GM12878 (cell line): ENCODE measurements at regions not wholly inside any gene's neighbourhood (a gene's known extent, or its start where the extent isn't known, plus 50 kb on each side); places are given as distances from the start of the nearest gene placed in this dataset.

Experiments
- ATAC-seq: fragments of 200-7000 bp; cut with Tn5 transposase; 3 replicates; pipeline ENCODE4 v1.9.1; 2020; ENCODE audit warnings: mild to moderate bottlenecking, moderate library complexity
- BruUV-seq: library from RNA; stranded (reverse); fragments of 400-500 nt; replicated peaks from 2 replicates; lab custom pipeline; 2021; lab: Mats Ljungman, UMichigan
- CTCF ChIA-PET: fragments of 300-600 bp; sonication (Branson Sonifier 250); formaldehyde crosslinking; extraction: SDS; loops from one replicate; lab custom pipeline; 2021; ENCODE audit warnings: inconsistent platforms; lab: Yijun Ruan, JAX
- POLR2A ChIA-PET: fragments of 350-600 bp; formaldehyde crosslinking; extraction: SDS; loops from one replicate; lab custom pipeline; 2021; ENCODE audit warnings: inconsistent platforms; lab: Charles Lee
- RAD21 ChIA-PET: fragments of 300-600 bp; sonication (Branson Sonifier 250); formaldehyde crosslinking; loops from one replicate; lab custom pipeline; 2023; ENCODE audit warnings: antibody characterized with exemption; ENCODE audit not compliant: unreplicated experiment; lab: Charles Lee
- SMC1A ChIA-PET: fragments of 300-600 bp; sonication (Branson Sonifier 250); formaldehyde crosslinking; loops from one replicate; lab custom pipeline; 2023; ENCODE audit not compliant: unreplicated experiment, uncharacterized antibody; lab: Charles Lee
- DNase-seq: peaks from one replicate; pipeline ENCODE4 v3.0.0-alpha.2; 2011; ENCODE audit warnings: low read depth, low spot score
- FAIRE-seq: peaks from 3 replicates; lab custom pipeline; 2011; peaks lifted over from hg19 to GRCh38; lab: Jason Lieb, UNC
- H2AFZ ChIP-seq: 2 replicates; pipeline ENCODE4 v1.6.0; 2011; ENCODE audit warnings: low read depth, low read length, control low read depth; ENCODE audit not compliant: control insufficient read depth
- H3K27ac ChIP-seq: 2 replicates; pipeline ENCODE4 v1.5.1; 2011; ENCODE audit warnings: control low read depth; ENCODE audit not compliant: control insufficient read depth, insufficient read depth
- H3K27me3 ChIP-seq, 2 experiments: replicated peaks in 1 of 2; 2 replicates each; pipeline versions ENCODE4 v1.6.0 to v1.6.1; 2011; ENCODE audit warnings: low read length in 1 of 2; ENCODE audit not compliant: control insufficient read depth in 2 of 2, insufficient read depth in 2 of 2
- H3K36me3 ChIP-seq, 2 experiments: 2 replicates each; pipeline ENCODE4 v1.5.1; 2011; ENCODE audit warnings: low read length in 1 of 2; ENCODE audit not compliant: control insufficient read depth in 2 of 2, insufficient read depth in 2 of 2
- H3K4me1 ChIP-seq: 2 replicates; pipeline ENCODE4 v1.6.1; 2011; ENCODE audit warnings: mild to moderate bottlenecking, low read length, moderate library complexity, mixed read lengths; ENCODE audit not compliant: control insufficient read depth, insufficient read depth
- H3K4me2 ChIP-seq: 2 replicates; pipeline ENCODE4 v1.6.0; 2011; ENCODE audit warnings: control low read depth; ENCODE audit not compliant: control insufficient read depth, insufficient read depth
- H3K4me3 ChIP-seq: fragments of 200-600 bp; sonication (generic); 2 replicates; pipeline ENCODE4 v1.5.1; 2016
- H3K79me2 ChIP-seq: 2 replicates; pipeline ENCODE4 v1.6.0; 2011; ENCODE audit warnings: low read length; ENCODE audit not compliant: control insufficient read depth, insufficient read depth
- H3K9ac ChIP-seq: 2 replicates; pipeline ENCODE4 v1.8.0; 2011; ENCODE audit warnings: low read length, control low read depth, mixed read lengths; ENCODE audit not compliant: control insufficient read depth, insufficient read depth
- H3K9me3 ChIP-seq: replicated peaks from 3 replicates; pipeline ENCODE4 v1.5.1; 2011; ENCODE audit warnings: mild to moderate bottlenecking, low read length; ENCODE audit not compliant: control insufficient read depth, insufficient read depth
- H4K20me1 ChIP-seq: 2 replicates; pipeline ENCODE4 v1.6.0; 2011; ENCODE audit not compliant: control insufficient read depth, insufficient read depth
- WGBS: methylation state at CpG from one replicate; pipeline ENCODE4 v1.1.6; 2016; ENCODE audit warnings: low lambda C conversion rate; ENCODE audit not compliant: insufficient replicate concordance, insufficient coverage; ENCODE audit errors: missing lambda C conversion rate; 5-methylcytosine and 5-hydroxymethylcytosine counted together
- in situ Hi-C: fragments of 300-500 bp; cut with MboI; formaldehyde crosslinking; loops from 9 replicates; pipeline ENCODE4 v1.14.3; 2018; ENCODE audit warnings: mixed read lengths
- intact Hi-C: fragments of 100-400 bp; cut with micrococcal nuclease; formaldehyde crosslinking; loops from one replicate; pipeline ENCODE4 v1.14.2; 2022; ENCODE audit not compliant: unreplicated experiment
- TF ChIP-seq, protein P1 (sequence below): fragments of 450-650 bp; IDR thresholded peaks from 2 replicates; pipeline ENCODE4 v1.6.1; 2017; ENCODE audit warnings: antibody characterized with exemption, mild to moderate bottlenecking, moderate library complexity
- TF ChIP-seq, protein P2 (sequence below): IDR thresholded peaks from 2 replicates; pipeline ENCODE4 v1.6.1; 2011; ENCODE audit warnings: mild to moderate bottlenecking, low read depth, low read length, moderate library complexity; ENCODE audit not compliant: insufficient replicate concordance
- TF ChIP-seq, protein P3 (sequence below): IDR thresholded peaks from 2 replicates; pipeline ENCODE4 v1.6.1; 2012; ENCODE audit warnings: improper control_type of control experiment, low read depth, low read length; ENCODE audit not compliant: insufficient replicate concordance

DNA sequence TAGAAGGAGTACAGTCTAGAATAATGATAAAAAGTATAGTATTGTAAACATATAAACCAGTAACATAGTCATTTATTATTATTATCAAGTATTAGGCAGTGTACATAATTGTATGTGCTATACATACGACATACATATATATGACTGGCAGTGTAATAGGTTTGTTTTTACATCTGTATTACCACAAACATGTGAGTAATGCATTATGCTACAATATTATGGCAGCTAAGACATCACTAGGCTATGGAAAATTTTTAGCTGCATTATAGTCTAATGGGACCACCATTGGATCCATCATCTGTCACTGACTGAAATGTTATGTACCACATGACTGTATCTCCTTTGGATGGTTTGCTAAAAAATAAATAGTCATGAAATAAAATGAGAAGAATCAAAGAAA, 530.0 kb downstream of the PRR16 start:
- TF ChIP-seq, protein P1, sequence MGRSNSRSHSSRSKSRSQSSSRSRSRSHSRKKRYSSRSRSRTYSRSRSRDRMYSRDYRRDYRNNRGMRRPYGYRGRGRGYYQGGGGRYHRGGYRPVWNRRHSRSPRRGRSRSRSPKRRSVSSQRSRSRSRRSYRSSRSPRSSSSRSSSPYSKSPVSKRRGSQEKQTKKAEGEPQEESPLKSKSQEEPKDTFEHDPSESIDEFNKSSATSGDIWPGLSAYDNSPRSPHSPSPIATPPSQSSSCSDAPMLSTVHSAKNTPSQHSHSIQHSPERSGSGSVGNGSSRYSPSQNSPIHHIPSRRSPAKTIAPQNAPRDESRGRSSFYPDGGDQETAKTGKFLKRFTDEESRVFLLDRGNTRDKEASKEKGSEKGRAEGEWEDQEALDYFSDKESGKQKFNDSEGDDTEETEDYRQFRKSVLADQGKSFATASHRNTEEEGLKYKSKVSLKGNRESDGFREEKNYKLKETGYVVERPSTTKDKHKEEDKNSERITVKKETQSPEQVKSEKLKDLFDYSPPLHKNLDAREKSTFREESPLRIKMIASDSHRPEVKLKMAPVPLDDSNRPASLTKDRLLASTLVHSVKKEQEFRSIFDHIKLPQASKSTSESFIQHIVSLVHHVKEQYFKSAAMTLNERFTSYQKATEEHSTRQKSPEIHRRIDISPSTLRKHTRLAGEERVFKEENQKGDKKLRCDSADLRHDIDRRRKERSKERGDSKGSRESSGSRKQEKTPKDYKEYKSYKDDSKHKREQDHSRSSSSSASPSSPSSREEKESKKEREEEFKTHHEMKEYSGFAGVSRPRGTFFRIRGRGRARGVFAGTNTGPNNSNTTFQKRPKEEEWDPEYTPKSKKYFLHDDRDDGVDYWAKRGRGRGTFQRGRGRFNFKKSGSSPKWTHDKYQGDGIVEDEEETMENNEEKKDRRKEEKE: no peak
- no peak for ATAC-seq
- Histone ChIP-seq H3K36me3 (no peaks in the 10 kb centered on the region), H3K4me1 (no peaks in the 10 kb centered on the region), H4K20me1 (no peaks in the 10 kb centered on the region), H3K27ac (no peak overlapping the region), H3K9me3 (no peaks in the 10 kb centered on the region), H3K27me3 (no peaks in the 10 kb centered on the region), H3K4me3 (no peak overlapping the region), H3K9ac (no peak overlapping the region), H2AFZ (no peak overlapping the region), H3K79me2 (no peaks in the 10 kb centered on the region), H3K4me2 (no peak overlapping the region)
- POLR2A ChIA-PET: no interaction called here
- WGBS: 20% methylated on average over 1 of the region's 1 CpG
- RAD21 ChIA-PET: no interaction called here
- SMC1A ChIA-PET: interaction anchor here (1.6 kb wide), 1 partner anchor 22 kb away, joined by 4 read pairs; no protein-coding TSS in a partner anchor
- intact Hi-C loops (no loop called here), in situ Hi-C loops (no loop called here)
- CTCF ChIA-PET: no interaction called here
- FAIRE-seq: no peak
- DNase-seq: no peak
- BruUV-seq: no TSS peak

DNA sequence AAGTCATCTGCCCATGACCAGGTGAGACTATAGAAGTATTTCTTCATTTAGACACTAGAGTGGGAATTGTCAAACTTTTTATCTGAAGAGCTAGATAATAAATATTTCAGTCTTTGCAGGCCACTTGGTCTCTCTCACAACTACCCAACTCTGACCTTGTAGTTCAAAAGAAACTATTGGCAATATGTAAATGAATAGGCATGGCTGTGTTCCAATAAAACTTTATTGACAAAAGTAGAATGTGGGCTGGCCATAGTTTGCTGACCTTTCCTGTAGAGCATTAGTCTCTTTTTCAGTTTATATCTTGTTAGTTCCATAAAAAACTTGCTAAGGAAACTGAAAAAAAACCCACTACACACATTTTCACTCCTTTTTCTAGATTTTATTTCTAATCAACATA, 535.5 kb downstream of the PRR16 start:
- no peak for FAIRE-seq
- Histone ChIP-seq H3K9me3 (no peaks in the 10 kb centered on the region), H4K20me1 (no peaks in the 10 kb centered on the region), H3K36me3 (no peaks in the 10 kb centered on the region), H3K4me3 (no peak overlapping the region), H3K27ac (no peak overlapping the region), H3K9ac (no peak overlapping the region), H2AFZ (no peak overlapping the region), H3K27me3 (no peaks in the 10 kb centered on the region), H3K79me2 (no peaks in the 10 kb centered on the region), H3K4me2 (no peak overlapping the region), H3K4me1 (no peaks in the 10 kb centered on the region)
- ChIA-PET SMC1A (interaction anchor here (1.5 kb wide), 1 partner anchor 20 kb away, joined by 3 read pairs; no protein-coding TSS in a partner anchor), POLR2A (no interaction called here), CTCF (interaction anchor here (1.3 kb wide), 1 partner anchor 11 kb away, joined by 3 read pairs; no protein-coding TSS in a partner anchor), RAD21 (no interaction called here)
- BruUV-seq: no TSS peak
- intact Hi-C loops: no loop called here
- in situ Hi-C loops: no loop called here
- DNase-seq: no peak
- no peak for ATAC-seq
- TF ChIP-seq, protein P2, sequence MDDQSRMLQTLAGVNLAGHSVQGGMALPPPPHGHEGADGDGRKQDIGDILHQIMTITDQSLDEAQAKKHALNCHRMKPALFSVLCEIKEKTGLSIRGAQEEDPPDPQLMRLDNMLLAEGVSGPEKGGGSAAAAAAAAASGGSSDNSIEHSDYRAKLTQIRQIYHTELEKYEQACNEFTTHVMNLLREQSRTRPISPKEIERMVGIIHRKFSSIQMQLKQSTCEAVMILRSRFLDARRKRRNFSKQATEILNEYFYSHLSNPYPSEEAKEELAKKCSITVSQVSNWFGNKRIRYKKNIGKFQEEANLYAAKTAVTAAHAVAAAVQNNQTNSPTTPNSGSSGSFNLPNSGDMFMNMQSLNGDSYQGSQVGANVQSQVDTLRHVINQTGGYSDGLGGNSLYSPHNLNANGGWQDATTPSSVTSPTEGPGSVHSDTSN: no peak
- TF ChIP-seq, protein P3, sequence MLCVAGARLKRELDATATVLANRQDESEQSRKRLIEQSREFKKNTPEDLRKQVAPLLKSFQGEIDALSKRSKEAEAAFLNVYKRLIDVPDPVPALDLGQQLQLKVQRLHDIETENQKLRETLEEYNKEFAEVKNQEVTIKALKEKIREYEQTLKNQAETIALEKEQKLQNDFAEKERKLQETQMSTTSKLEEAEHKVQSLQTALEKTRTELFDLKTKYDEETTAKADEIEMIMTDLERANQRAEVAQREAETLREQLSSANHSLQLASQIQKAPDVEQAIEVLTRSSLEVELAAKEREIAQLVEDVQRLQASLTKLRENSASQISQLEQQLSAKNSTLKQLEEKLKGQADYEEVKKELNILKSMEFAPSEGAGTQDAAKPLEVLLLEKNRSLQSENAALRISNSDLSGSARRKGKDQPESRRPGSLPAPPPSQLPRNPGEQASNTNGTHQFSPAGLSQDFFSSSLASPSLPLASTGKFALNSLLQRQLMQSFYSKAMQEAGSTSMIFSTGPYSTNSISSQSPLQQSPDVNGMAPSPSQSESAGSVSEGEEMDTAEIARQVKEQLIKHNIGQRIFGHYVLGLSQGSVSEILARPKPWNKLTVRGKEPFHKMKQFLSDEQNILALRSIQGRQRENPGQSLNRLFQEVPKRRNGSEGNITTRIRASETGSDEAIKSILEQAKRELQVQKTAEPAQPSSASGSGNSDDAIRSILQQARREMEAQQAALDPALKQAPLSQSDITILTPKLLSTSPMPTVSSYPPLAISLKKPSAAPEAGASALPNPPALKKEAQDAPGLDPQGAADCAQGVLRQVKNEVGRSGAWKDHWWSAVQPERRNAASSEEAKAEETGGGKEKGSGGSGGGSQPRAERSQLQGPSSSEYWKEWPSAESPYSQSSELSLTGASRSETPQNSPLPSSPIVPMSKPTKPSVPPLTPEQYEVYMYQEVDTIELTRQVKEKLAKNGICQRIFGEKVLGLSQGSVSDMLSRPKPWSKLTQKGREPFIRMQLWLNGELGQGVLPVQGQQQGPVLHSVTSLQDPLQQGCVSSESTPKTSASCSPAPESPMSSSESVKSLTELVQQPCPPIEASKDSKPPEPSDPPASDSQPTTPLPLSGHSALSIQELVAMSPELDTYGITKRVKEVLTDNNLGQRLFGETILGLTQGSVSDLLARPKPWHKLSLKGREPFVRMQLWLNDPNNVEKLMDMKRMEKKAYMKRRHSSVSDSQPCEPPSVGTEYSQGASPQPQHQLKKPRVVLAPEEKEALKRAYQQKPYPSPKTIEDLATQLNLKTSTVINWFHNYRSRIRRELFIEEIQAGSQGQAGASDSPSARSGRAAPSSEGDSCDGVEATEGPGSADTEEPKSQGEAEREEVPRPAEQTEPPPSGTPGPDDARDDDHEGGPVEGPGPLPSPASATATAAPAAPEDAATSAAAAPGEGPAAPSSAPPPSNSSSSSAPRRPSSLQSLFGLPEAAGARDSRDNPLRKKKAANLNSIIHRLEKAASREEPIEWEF: no peak
